Liver (tissue), 8 donors: ENCODE measurements at regions not wholly inside any gene's neighbourhood (a gene's known extent, or its start where the extent isn't known, plus 50 kb on each side); places are given as distances from the start of the nearest gene placed in this dataset.

ENCODE experiments used
- DNase-seq: peaks from one replicate; pipeline ENCODE4 v3.0.0-alpha.2; 2017; ENCODE audit warnings: low spot score
- H3K27ac ChIP-seq, 2 donors: one replicate each; pipeline ENCODE4 v1.7.0; 2013; ENCODE audit warnings: inconsistent platforms in 2 of 2, low read length in 2 of 2, control low read depth in 1 of 2, low read depth in 1 of 2, mild to moderate bottlenecking in 1 of 2
- H3K27me3 ChIP-seq, 4 donors: one replicate each; pipeline versions ENCODE4 v1.6.1 to v1.7.0; 2013; ENCODE audit warnings: low read length in 3 of 4, inconsistent platforms in 1 of 4, mild to moderate bottlenecking in 1 of 4, moderate library complexity in 1 of 4; ENCODE audit not compliant: control insufficient read depth in 4 of 4, insufficient read depth in 4 of 4
- H3K36me3 ChIP-seq, 4 donors: one replicate each; pipeline versions ENCODE4 v1.6.1 to v1.7.0; 2013; ENCODE audit warnings: low read length in 3 of 4, mild to moderate bottlenecking in 3 of 4, low read depth in 1 of 4, moderate library complexity in 1 of 4; ENCODE audit not compliant: control insufficient read depth in 4 of 4, insufficient read depth in 3 of 4
- H3K4me1 ChIP-seq, 4 donors: one replicate each; pipeline versions ENCODE4 v1.6.1 to v1.7.0; 2013; ENCODE audit warnings: low read length in 3 of 4, mild to moderate bottlenecking in 3 of 4, moderate library complexity in 1 of 4; ENCODE audit not compliant: control insufficient read depth in 4 of 4, insufficient read depth in 4 of 4
- H3K4me3 ChIP-seq, 3 donors: one replicate each; pipeline versions ENCODE4 v1.6.1 to v1.7.0; 2013; ENCODE audit warnings: low read length in 3 of 3, control low read depth in 1 of 3, low read depth in 1 of 3, mild to moderate bottlenecking in 1 of 3
- H3K9ac ChIP-seq, 2 donors: one replicate each; pipeline ENCODE4 v1.7.0; 2013; ENCODE audit warnings: low read length in 2 of 2, mild to moderate bottlenecking in 2 of 2, moderate library complexity in 2 of 2, control low read depth in 1 of 2, low read depth in 1 of 2
- H3K9me3 ChIP-seq, 4 donors: one replicate each; pipeline versions ENCODE4 v1.6.1 to v1.7.0; 2013; ENCODE audit warnings: low read length in 3 of 4; ENCODE audit not compliant: control insufficient read depth in 4 of 4
- ATF3 ChIP-seq: IDR thresholded peaks from 2 replicates; pipeline ENCODE4 v1.6.1; 2016; ENCODE audit warnings: antibody characterized with exemption
- CTCF ChIP-seq: fragments of 150-350 bp; IDR thresholded peaks from 2 replicates; pipeline ENCODE4 v1.5.1; 2017; ENCODE audit warnings: improper control_type of control experiment, low read depth, low read length; ENCODE audit not compliant: missing input control
- EGR1 ChIP-seq, 2 donors: IDR thresholded peaks; 2 replicates each; pipeline ENCODE4 v1.6.1; 2016 to 2018; ENCODE audit warnings: antibody characterized with exemption in 2 of 2, low read depth in 2 of 2
- FOXA1 ChIP-seq: IDR thresholded peaks from 2 replicates; pipeline ENCODE4 v1.6.1; 2016; ENCODE audit warnings: antibody characterized with exemption
- FOXA2 ChIP-seq: IDR thresholded peaks from 2 replicates; pipeline ENCODE4 v1.6.1; 2016; ENCODE audit warnings: antibody characterized with exemption
- GABPA ChIP-seq, 2 donors: IDR thresholded peaks in 1 of 2; conservative IDR thresholded peaks in 1 of 2; 2 replicates each; pipeline ENCODE4 v1.6.1; 2016; ENCODE audit warnings: antibody characterized with exemption in 2 of 2, mild to moderate bottlenecking in 1 of 2, moderate library complexity in 1 of 2
- HNF4A ChIP-seq, 2 donors: conservative IDR thresholded peaks; 2 replicates each; pipeline ENCODE4 v1.6.1; 2016; ENCODE audit warnings: antibody characterized with exemption in 2 of 2, mild to moderate bottlenecking in 2 of 2
- HNF4G ChIP-seq: IDR thresholded peaks from 2 replicates; pipeline ENCODE4 v1.6.1; 2016; ENCODE audit warnings: antibody characterized with exemption
- JUND ChIP-seq, 2 donors: IDR thresholded peaks; 2 replicates each; pipeline ENCODE4 v1.6.1; 2016; ENCODE audit warnings: antibody characterized with exemption in 2 of 2
- MAX ChIP-seq: IDR thresholded peaks from 2 replicates; pipeline ENCODE4 v1.6.1; 2016; ENCODE audit warnings: antibody characterized with exemption
- NR2F2 ChIP-seq: IDR thresholded peaks from 2 replicates; pipeline ENCODE4 v1.6.1; 2016; ENCODE audit warnings: antibody characterized with exemption
- RAD21 ChIP-seq, 2 donors: IDR thresholded peaks; 2 replicates each; pipeline ENCODE4 v1.6.1; 2016; ENCODE audit warnings: antibody characterized with exemption in 2 of 2, mild to moderate bottlenecking in 2 of 2
- REST ChIP-seq: IDR thresholded peaks from 2 replicates; pipeline ENCODE4 v1.6.1; 2016; ENCODE audit warnings: antibody characterized with exemption, mild to moderate bottlenecking
- RXRA ChIP-seq, 2 donors: IDR thresholded peaks; 2 replicates each; pipeline ENCODE4 v1.6.1; 2017 to 2018; ENCODE audit warnings: antibody characterized with exemption in 2 of 2, mild to moderate bottlenecking in 1 of 2
- SP1 ChIP-seq: IDR thresholded peaks from 2 replicates; pipeline ENCODE4 v1.6.1; 2018; ENCODE audit warnings: antibody characterized with exemption, mild to moderate bottlenecking
- TAF1 ChIP-seq: conservative IDR thresholded peaks from 2 replicates; pipeline ENCODE4 v1.6.1; 2016; ENCODE audit warnings: antibody characterized with exemption, mild to moderate bottlenecking
- YY1 ChIP-seq: IDR thresholded peaks from 2 replicates; pipeline ENCODE4 v1.6.1; 2016; ENCODE audit warnings: antibody characterized with exemption, mild to moderate bottlenecking
- ZBTB33 ChIP-seq: IDR thresholded peaks from 2 replicates; pipeline ENCODE4 v1.6.1; 2016; ENCODE audit warnings: antibody characterized with exemption
- WGBS: extraction: QIAGEN DNeasy Blood & Tissue Kit; methylation state at CpG from one replicate; pipeline ENCODE4 v1.1.7; 2013; 5-methylcytosine and 5-hydroxymethylcytosine counted together
- donor health status: healthy.
- donor health status: healthy.
- donor health status: healthy.
- donor health status: healthy.
- donor health status: healthy.

GRCh38 chr15:93168910-93169309 lies 79.9 kb upstream of the RGMA start:
- Histone ChIP-seq H3K27me3 (peaks cover 0 to 19% (median 2%) of the 10 kb centered on the region in 4 donors), H3K27ac (no peak overlapping the region), H3K9ac (no peak overlapping the region), H3K4me3 (no peak overlapping the region), H3K9me3 (peaks cover 0 to 6% (median 3%) of the 10 kb centered on the region in 4 donors), H3K36me3 (no peaks in the 10 kb centered on the region), H3K4me1 (no peaks in the 10 kb centered on the region)
- TF ChIP-seq HNF4G, result no peak
- no peak for TF ChIP-seq ZBTB33
- TF ChIP-seq FOXA1, result no peak
- TF ChIP-seq NR2F2, result no peak
- TF ChIP-seq HNF4A (conservative IDR thresholded peaks at IDR 0.05), result no peak
- TF ChIP-seq SP1, result no peak
- no peak for TF ChIP-seq JUND (IDR thresholded peaks at IDR 0.05)
- DNase-seq, result no peak
- 74% methylated on average over 2 of the region's 2 CpGs for WGBS

- TF ChIP-seq SP1 (no peak), ATF3 (no peak), CTCF (no peak), TAF1 (no peak), REST (no peak), EGR1 (IDR thresholded peaks at IDR 0.05; ENCODE audit: low read depth in 2 of 2) (no peak), RXRA (IDR thresholded peaks at IDR 0.05) (no peak), FOXA1 (no peak), MAX (no peak), NR2F2 (no peak), RAD21 (IDR thresholded peaks at IDR 0.05) (no peak), YY1 (no peak), HNF4A (conservative IDR thresholded peaks at IDR 0.05) (no peak), JUND (IDR thresholded peaks at IDR 0.05) (no peak), HNF4G (no peak), ZBTB33 (no peak), FOXA2 (no peak), GABPA (IDR thresholded peaks at IDR 0.05 in 1 of 2, conservative IDR thresholded peaks at IDR 0.05 in 1 of 2) (no peak)
- H3K9me3 ChIP-seq, result no peaks in the 10 kb centered on the region
- no peak overlapping the region for H3K4me3 ChIP-seq
- no peaks in the 10 kb centered on the region for H3K36me3 ChIP-seq
- 52% methylated on average over 4 of the region's 4 CpGs for WGBS
- no peak for DNase-seq
- no peak overlapping the region for H3K27ac ChIP-seq
- H3K9ac ChIP-seq, result no peak overlapping the region
- no peaks in the 10 kb centered on the region for H3K4me1 ChIP-seq
- peaks cover 0 to 19% (median 2%) of the 10 kb centered on the region in 4 donors for H3K27me3 ChIP-seq
Measured at GRCh38 chr15:93167291-93167690, 78.3 kb upstream of the RGMA start.
